Tibial artery (tissue), 4 donors: ENCODE measurements at regions not wholly inside any gene's neighbourhood (a gene's known extent, or its start where the extent isn't known, plus 50 kb on each side); places are given as distances from the start of the nearest gene placed in this dataset.

ENCODE experiments used
- DNase-seq, 2 donors: peaks; one replicate each; pipeline ENCODE4 v3.0.0-alpha.2; 2019
- H3K27ac ChIP-seq, 2 donors: fragments of 200-600 bp; sonication (generic) in 1 of 2; 1 replicate in 1 of 2; 2 replicates in 1 of 2; pipeline ENCODE4 v1.5.1; 2018 to 2019; ENCODE audit warnings: mild to moderate bottlenecking in 1 of 2
- H3K27me3 ChIP-seq, 2 donors: fragments of 200-600 bp; sonication (generic) in 1 of 2; one replicate each; pipeline versions ENCODE4 v1.5.1 to v1.6.0; 2016 to 2019
- H3K36me3 ChIP-seq, 3 donors: fragments of 200-600 bp; sonication (generic) in 2 of 3; one replicate each; pipeline ENCODE4 v1.5.1; 2016 to 2019; ENCODE audit warnings: mild to moderate bottlenecking in 2 of 3
- H3K4me1 ChIP-seq, 4 donors: fragments of 200-600 bp; sonication (generic) in 2 of 4; 1 replicate in 3 of 4; 2 replicates in 1 of 4; pipeline ENCODE4 v1.5.1; 2016 to 2019
- H3K4me3 ChIP-seq, 2 donors: fragments of 200-600 bp; sonication (generic) in 1 of 2; 1 replicate in 1 of 2; 2 replicates in 1 of 2; pipeline ENCODE4 v1.5.1; 2018 to 2019; ENCODE audit warnings: mild to moderate bottlenecking in 2 of 2
- H3K9me3 ChIP-seq, 3 donors: fragments of 200-600 bp; sonication (generic) in 1 of 3; one replicate each; pipeline ENCODE4 v1.5.1; 2016 to 2019
- intact Hi-C: fragments of 100-400 bp; cut with DNase I; formaldehyde crosslinking; loops from one replicate; pipeline ENCODE4 v1.15.0; 2023; ENCODE audit warnings: low total_unique reads
- TF ChIP-seq, protein P1 (sequence below), 2 experiments: fragments of 200-600 bp in 1 of 2; fragments of 450-650 bp in 1 of 2; IDR thresholded peaks; one replicate each; pipeline ENCODE4 v1.5.1; 2017 to 2019; ENCODE audit warnings: antibody characterized with exemption in 2 of 2, mild to moderate bottlenecking in 1 of 2, moderate library complexity in 1 of 2

DNA sequence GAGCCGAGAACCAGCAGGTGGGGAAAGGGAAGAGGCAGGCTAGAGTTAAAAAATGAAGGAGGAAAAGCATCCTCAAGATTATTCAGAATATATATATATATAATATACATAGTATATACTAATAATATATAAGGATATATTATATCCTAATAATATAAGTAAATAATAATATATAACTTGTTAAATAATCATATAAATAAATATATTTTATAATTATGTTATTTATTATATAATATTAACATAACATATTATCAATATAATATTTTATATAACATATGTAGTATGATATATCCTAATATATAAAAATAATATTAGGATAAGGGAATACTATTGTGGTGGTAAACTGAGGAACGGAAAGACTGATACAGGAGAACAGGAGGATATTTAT lies 171.8 kb downstream of the TRIM27 start:
- TF ChIP-seq, protein P1, sequence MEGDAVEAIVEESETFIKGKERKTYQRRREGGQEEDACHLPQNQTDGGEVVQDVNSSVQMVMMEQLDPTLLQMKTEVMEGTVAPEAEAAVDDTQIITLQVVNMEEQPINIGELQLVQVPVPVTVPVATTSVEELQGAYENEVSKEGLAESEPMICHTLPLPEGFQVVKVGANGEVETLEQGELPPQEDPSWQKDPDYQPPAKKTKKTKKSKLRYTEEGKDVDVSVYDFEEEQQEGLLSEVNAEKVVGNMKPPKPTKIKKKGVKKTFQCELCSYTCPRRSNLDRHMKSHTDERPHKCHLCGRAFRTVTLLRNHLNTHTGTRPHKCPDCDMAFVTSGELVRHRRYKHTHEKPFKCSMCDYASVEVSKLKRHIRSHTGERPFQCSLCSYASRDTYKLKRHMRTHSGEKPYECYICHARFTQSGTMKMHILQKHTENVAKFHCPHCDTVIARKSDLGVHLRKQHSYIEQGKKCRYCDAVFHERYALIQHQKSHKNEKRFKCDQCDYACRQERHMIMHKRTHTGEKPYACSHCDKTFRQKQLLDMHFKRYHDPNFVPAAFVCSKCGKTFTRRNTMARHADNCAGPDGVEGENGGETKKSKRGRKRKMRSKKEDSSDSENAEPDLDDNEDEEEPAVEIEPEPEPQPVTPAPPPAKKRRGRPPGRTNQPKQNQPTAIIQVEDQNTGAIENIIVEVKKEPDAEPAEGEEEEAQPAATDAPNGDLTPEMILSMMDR (IDR thresholded peaks at IDR 0.05) = no peak
- no peaks in the 10 kb centered on the region for H3K36me3 ChIP-seq
- H3K4me3 ChIP-seq = no peak overlapping the region
- no peak overlapping the region for H3K27ac ChIP-seq
- intact Hi-C loops = no loop called here
- no peaks in the 10 kb centered on the region for H3K4me1 ChIP-seq
- H3K9me3 ChIP-seq = peaks cover 0 to 14% (median 5%) of the 10 kb centered on the region in 3 donors
- DNase-seq = no peak
- no peaks in the 10 kb centered on the region for H3K27me3 ChIP-seq

DNA sequence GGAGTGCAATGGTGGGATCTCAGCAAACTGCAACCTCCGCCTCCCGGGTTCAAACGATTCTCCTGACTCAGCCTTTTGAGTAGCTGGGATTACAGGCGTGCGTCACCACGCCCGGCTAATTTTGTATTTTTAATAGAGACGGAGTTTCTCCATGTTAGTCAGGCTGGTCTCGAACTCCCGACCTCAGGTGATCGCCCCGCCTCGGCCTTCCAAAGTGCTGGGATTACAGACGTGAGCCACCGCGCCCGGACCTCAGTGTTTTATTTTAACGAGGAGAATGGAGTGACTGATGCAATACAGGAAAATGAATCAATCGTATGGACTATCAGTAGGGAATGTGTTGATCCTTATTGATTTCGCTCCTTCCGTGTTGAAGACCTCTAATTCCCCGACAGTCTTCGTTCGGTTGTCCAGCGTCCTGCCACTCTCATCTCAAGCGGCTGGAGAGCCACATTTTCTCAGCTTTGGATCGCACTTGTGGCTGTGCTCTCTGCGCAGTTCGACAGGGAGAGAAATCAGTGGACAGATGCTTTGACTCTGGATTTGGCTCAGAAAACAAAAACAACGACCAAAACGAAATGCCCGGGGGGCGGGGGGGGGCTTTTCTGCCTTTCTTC lies 166.2 kb downstream of the TRIM27 start:
- no peaks in the 10 kb centered on the region for H3K36me3 ChIP-seq
- H3K4me1 ChIP-seq = no peaks in the 10 kb centered on the region
- no peaks in the 10 kb centered on the region for H3K9me3 ChIP-seq
- H3K4me3 ChIP-seq = no peak overlapping the region
- no peak overlapping the region for H3K27ac ChIP-seq
- peaks cover 0 to 8% of the 10 kb centered on the region in 2 donors for H3K27me3 ChIP-seq
- intact Hi-C loops = no loop called here
- DNase-seq = no peak
- TF ChIP-seq, protein P1 (IDR thresholded peaks at IDR 0.05) = no peak

DNA sequence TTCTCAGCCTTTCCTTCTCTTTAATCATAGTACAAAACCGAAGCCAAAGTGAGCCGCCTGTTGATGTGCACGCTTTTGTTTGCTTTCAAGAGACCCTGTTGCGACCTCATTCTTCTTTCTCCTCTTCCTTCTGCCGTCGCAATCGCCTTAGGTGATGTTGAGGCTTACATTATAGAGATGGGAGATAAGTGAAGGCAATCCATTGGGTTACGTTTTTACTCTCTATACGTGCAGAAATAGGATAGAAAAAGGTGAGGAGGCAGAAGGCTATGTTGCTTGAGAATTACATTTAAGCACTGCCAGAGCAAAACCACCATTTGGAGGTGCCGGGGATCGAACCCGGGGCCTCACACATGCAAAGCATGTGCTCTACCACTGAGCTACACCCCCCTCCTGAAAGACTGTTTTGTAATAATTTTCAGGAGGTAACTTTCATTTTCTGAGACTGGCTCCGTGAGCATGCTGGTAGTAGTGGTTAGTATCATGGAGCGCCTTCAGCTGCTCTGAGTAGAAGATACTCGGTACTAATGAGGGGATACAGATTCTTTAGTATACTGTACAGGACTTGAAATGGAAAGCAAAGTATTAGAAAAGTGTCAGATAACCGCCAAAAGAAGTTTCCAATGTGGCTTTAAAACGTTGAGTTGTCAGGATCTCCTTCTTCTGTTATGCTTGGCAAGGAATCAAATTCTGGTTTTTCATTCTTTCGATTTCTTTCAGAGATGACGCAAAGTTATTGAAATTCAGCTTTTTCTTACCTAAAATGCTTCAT lies 165.6 kb downstream of the TRIM27 start:
- Histone ChIP-seq H3K4me3 (no peak overlapping the region), H3K4me1 (no peaks in the 10 kb centered on the region), H3K27ac (no peak overlapping the region), H3K9me3 (no peaks in the 10 kb centered on the region), H3K36me3 (no peaks in the 10 kb centered on the region), H3K27me3 (peaks cover 0 to 12% of the 10 kb centered on the region in 2 donors)
- intact Hi-C loops = no loop called here
- TF ChIP-seq, protein P1 (IDR thresholded peaks at IDR 0.05) = no peak
- DNase-seq = no peak

DNA sequence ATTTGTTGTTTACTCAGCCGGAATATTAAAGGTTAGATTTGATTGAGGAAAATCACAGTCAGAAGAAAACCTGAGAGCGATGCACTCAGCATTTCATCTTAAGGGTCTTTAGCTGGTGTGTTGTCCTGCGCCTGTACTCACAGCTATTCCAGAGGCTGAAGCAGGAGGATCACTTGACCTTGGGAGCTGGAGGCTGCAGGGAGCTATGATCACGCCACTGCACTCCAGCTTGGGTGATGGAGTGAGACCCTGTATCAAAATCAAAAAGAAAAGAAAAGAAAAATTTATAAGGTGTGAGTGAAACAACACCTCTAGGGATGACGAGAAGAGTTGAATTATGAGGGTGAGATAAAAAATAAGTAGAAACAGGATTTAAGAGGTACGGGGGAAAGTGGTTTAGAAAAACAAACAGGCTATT lies 165.0 kb downstream of the TRIM27 start:
- no peaks in the 10 kb centered on the region for H3K4me1 ChIP-seq
- no peak overlapping the region for H3K4me3 ChIP-seq
- TF ChIP-seq, protein P1 (IDR thresholded peaks at IDR 0.05) = no peak
- H3K9me3 ChIP-seq = no peaks in the 10 kb centered on the region
- H3K36me3 ChIP-seq = no peaks in the 10 kb centered on the region
- peaks cover 0 to 18% of the 10 kb centered on the region in 2 donors for H3K27me3 ChIP-seq
- intact Hi-C loops = no loop called here
- DNase-seq = no peak
- no peak overlapping the region for H3K27ac ChIP-seq

DNA sequence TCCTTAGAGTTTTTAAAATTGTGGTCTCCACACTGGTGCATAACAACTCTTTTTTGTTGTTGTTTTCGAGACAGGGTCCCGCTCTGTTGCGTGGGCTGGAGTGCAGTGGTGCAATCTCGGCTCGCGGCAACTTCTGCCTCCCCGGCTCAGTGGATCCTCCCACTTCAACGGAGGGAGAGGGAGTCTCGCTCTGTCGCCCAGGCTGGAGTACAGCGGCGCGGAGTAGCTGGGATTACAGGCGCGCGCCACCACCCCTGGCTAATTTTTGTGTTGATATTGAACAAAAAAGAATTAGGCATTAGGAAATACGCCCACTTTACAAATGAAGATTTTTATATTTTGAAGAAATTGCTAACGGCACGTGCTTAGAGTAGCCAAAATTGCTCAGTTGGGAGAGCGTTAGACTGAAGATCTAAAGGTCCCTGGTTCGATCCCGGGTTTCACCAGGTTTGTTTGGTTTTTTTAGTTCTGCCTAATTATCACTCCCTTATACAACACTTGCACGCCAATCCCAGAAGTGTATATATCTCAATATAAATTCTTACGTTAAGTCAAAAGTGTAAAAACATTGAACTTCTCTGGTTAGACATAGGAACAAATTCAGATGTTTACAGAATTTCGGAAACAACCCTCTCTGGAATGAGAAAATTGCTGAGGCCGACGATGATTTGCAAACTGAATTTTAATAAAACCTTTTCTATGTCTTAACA lies 159.6 kb downstream of the TRIM27 start:
- Histone ChIP-seq H3K4me3 (no peak overlapping the region), H3K36me3 (no peaks in the 10 kb centered on the region), H3K4me1 (no peaks in the 10 kb centered on the region), H3K27ac (no peak overlapping the region), H3K27me3 (peaks cover 0 to 61% of the 10 kb centered on the region in 2 donors), H3K9me3 (peaks cover 0 to 6% (median 0%) of the 10 kb centered on the region in 3 donors)
- intact Hi-C loops = no loop called here
- TF ChIP-seq, protein P1 (IDR thresholded peaks at IDR 0.05) = no peak
- no peak for DNase-seq
